ENCODE measurements at regions not wholly inside any gene's neighbourhood (a gene's known extent, or its start where the extent isn't known, plus 50 kb on each side); places are given as distances from the start of the nearest gene placed in this dataset.

- no peaks in the 10 kb centered on the region for H4K20me1 ChIP-seq (ENCODE audit: control insufficient read depth, extremely low read depth, insufficient read depth, low read length)
- no peaks in the 10 kb centered on the region for H3K9me3 ChIP-seq (ENCODE audit: control insufficient read depth, insufficient read depth, low read depth, low read length)
- no peaks in the 10 kb centered on the region for H3K4me1 ChIP-seq (ENCODE audit: control insufficient read depth, extremely low read depth, insufficient read depth, low read length)
- H3K4me3 ChIP-seq (replicated peaks in 1 of 4; ENCODE audit: control extremely low read depth in 1 of 4, insufficient read depth in 1 of 4, low read depth in 3 of 4, low read length in 4 of 4), result no peak overlapping the region
- no peak overlapping the region for H3K4me2 ChIP-seq (ENCODE audit: extremely low read depth, insufficient read depth, low read length)
- no peaks in the 10 kb centered on the region for H3K36me3 ChIP-seq (ENCODE audit: control insufficient read depth, insufficient read depth, low read length)
- no peak overlapping the region for H2AFZ ChIP-seq (ENCODE audit: low read length)
- H3K27ac ChIP-seq (ENCODE audit: insufficient read depth, low read length), result no peak overlapping the region
- no peak overlapping the region for H3K9ac ChIP-seq (ENCODE audit: insufficient read depth, low read length)
- no peaks in the 10 kb centered on the region for H3K79me2 ChIP-seq (ENCODE audit: control insufficient read depth, insufficient read depth, low read length)
- H3K27me3 ChIP-seq (ENCODE audit: control insufficient read depth, insufficient read depth, low read length), result no peaks in the 10 kb centered on the region
- no peak for DNase-seq (ENCODE audit: low read depth in 2 of 2)
- TF ChIP-seq, protein P1, sequence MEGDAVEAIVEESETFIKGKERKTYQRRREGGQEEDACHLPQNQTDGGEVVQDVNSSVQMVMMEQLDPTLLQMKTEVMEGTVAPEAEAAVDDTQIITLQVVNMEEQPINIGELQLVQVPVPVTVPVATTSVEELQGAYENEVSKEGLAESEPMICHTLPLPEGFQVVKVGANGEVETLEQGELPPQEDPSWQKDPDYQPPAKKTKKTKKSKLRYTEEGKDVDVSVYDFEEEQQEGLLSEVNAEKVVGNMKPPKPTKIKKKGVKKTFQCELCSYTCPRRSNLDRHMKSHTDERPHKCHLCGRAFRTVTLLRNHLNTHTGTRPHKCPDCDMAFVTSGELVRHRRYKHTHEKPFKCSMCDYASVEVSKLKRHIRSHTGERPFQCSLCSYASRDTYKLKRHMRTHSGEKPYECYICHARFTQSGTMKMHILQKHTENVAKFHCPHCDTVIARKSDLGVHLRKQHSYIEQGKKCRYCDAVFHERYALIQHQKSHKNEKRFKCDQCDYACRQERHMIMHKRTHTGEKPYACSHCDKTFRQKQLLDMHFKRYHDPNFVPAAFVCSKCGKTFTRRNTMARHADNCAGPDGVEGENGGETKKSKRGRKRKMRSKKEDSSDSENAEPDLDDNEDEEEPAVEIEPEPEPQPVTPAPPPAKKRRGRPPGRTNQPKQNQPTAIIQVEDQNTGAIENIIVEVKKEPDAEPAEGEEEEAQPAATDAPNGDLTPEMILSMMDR (conservative IDR thresholded peaks at IDR 0.05 in 1 of 2, IDR thresholded peaks at IDR 0.05 in 1 of 2; ENCODE audit: low read depth in 1 of 2, low read length in 2 of 2), result no peak
- TF ChIP-seq EZH2 (IDR thresholded peaks at IDR 0.05; ENCODE audit: low read length, missing control alignments), result no peak
These were observed 158.6 kb upstream of the ELAC2 start for GRCh38 chr17:13176436-13176835.

DNA sequence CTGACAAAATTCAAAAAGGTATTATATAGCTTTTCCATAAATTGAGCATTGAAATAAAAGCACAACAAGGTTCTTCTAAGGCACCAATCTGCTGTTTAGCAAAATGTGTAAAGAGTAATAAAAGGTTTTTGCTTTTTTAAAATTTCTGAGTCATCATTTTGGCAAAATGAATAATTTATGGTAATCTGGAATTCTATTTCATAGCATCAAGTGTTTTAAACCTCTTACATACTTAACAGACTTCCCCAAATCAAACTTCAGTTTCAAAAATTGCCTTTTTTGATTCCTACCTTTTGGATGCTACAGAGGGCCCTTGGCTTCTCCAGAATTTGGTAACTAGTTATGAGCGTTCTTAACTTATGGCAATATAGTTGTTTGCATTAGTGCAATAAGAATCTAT, 154.0 kb upstream of the ELAC2 start:
- H3K9me3 ChIP-seq (ENCODE audit: control insufficient read depth, insufficient read depth, low read depth, low read length), result no peaks in the 10 kb centered on the region
- no peaks in the 10 kb centered on the region for H3K79me2 ChIP-seq (ENCODE audit: control insufficient read depth, insufficient read depth, low read length)
- H3K4me3 ChIP-seq (replicated peaks in 1 of 4; ENCODE audit: control extremely low read depth in 1 of 4, insufficient read depth in 1 of 4, low read depth in 3 of 4, low read length in 4 of 4), result no peak overlapping the region
- H2AFZ ChIP-seq (ENCODE audit: low read length), result no peak overlapping the region
- no peak overlapping the region for H3K9ac ChIP-seq (ENCODE audit: insufficient read depth, low read length)
- DNase-seq (ENCODE audit: low read depth in 2 of 2), result no peak
- H3K4me1 ChIP-seq (ENCODE audit: control insufficient read depth, extremely low read depth, insufficient read depth, low read length), result no peaks in the 10 kb centered on the region
- no peak overlapping the region for H3K4me2 ChIP-seq (ENCODE audit: extremely low read depth, insufficient read depth, low read length)
- H3K27me3 ChIP-seq (ENCODE audit: control insufficient read depth, insufficient read depth, low read length), result no peaks in the 10 kb centered on the region
- no peak overlapping the region for H3K27ac ChIP-seq (ENCODE audit: insufficient read depth, low read length)
- H4K20me1 ChIP-seq (ENCODE audit: control insufficient read depth, extremely low read depth, insufficient read depth, low read length), result no peaks in the 10 kb centered on the region
- no peaks in the 10 kb centered on the region for H3K36me3 ChIP-seq (ENCODE audit: control insufficient read depth, insufficient read depth, low read length)
- no peak for TF ChIP-seq EZH2 (IDR thresholded peaks at IDR 0.05; ENCODE audit: low read length, missing control alignments)
- TF ChIP-seq, protein P1 (conservative IDR thresholded peaks at IDR 0.05 in 1 of 2, IDR thresholded peaks at IDR 0.05 in 1 of 2; ENCODE audit: low read depth in 1 of 2, low read length in 2 of 2), result no peak

DNA sequence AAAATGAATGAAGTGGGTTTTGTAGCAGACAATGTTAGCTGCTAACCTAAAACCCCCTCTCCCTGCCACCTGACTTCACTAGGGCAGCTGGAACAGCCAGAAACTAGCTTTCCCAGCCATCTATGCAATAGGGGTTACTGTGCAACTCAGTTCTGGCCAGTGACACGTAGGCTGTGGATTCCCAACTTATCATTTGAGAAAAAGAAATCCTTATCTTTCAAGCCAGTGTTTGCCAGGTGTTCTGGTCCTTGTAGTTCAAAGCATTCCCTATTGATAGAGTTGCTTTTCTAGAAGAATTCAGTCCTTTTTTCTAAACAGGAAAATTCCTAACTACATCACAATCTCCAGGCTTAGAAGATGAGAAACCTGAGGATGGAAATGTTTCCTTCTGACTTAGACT, 144.5 kb upstream of the ELAC2 start:
- Histone ChIP-seq H3K9me3 (ENCODE audit: control insufficient read depth, insufficient read depth, low read depth, low read length) (no peaks in the 10 kb centered on the region), H3K27me3 (ENCODE audit: control insufficient read depth, insufficient read depth, low read length) (no peaks in the 10 kb centered on the region), H3K4me3 (replicated peaks in 1 of 4; ENCODE audit: control extremely low read depth in 1 of 4, insufficient read depth in 1 of 4, low read depth in 3 of 4, low read length in 4 of 4) (no peak overlapping the region), H3K9ac (ENCODE audit: insufficient read depth, low read length) (no peak overlapping the region), H4K20me1 (ENCODE audit: control insufficient read depth, extremely low read depth, insufficient read depth, low read length) (no peaks in the 10 kb centered on the region), H3K4me2 (ENCODE audit: extremely low read depth, insufficient read depth, low read length) (no peak overlapping the region), H3K27ac (ENCODE audit: insufficient read depth, low read length) (no peak overlapping the region), H3K79me2 (ENCODE audit: control insufficient read depth, insufficient read depth, low read length) (no peaks in the 10 kb centered on the region), H3K36me3 (ENCODE audit: control insufficient read depth, insufficient read depth, low read length) (no peaks in the 10 kb centered on the region), H2AFZ (ENCODE audit: low read length) (no peak overlapping the region), H3K4me1 (ENCODE audit: control insufficient read depth, extremely low read depth, insufficient read depth, low read length) (no peaks in the 10 kb centered on the region)
- no peak for DNase-seq (ENCODE audit: low read depth in 2 of 2)
- TF ChIP-seq, protein P1 (conservative IDR thresholded peaks at IDR 0.05 in 1 of 2, IDR thresholded peaks at IDR 0.05 in 1 of 2; ENCODE audit: low read depth in 1 of 2, low read length in 2 of 2), result no peak
- no peak for TF ChIP-seq EZH2 (IDR thresholded peaks at IDR 0.05; ENCODE audit: low read length, missing control alignments)

All from fibroblast of lung (primary cell).